ENCODE measurements at regions not wholly inside any gene's neighbourhood (a gene's known extent, or its start where the extent isn't known, plus 50 kb on each side); places are given as distances from the start of the nearest gene placed in this dataset.

DNA sequence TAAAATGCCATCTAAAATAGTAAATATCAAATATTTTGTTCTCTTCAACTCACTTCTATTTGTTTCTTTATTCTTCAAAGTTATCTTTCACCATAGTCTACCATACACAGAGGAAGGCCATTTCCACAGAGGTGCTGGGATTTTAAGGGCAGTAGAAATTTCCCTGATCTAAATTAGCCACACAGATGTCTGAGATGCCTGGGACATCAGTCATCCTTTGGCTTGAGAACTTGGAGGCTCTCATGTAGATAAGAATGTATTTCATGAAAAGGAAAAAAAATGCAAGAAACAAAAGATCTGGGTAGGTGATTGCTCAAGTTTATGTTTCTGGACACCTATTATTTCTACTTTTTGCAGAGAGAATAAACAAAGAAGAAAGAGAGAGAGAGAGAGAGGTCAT is 1008.2 kb downstream of the NLGN4X start:
- H4K20me1 ChIP-seq (ENCODE audit: control insufficient read depth, extremely low read depth, insufficient read depth, low read length) = no peaks in the 10 kb centered on the region
- no peaks in the 10 kb centered on the region for H3K27me3 ChIP-seq (ENCODE audit: control insufficient read depth, extremely low read depth, insufficient read depth, low read length)
- H3K9ac ChIP-seq (ENCODE audit: control insufficient read depth, extremely low read depth, insufficient read depth, low read length) = no peak overlapping the region
- no peaks in the 10 kb centered on the region for H3K36me3 ChIP-seq (ENCODE audit: control insufficient read depth in 2 of 2, extremely low read depth in 1 of 2, insufficient read depth in 2 of 2, low read length in 2 of 2)
- no peaks in the 10 kb centered on the region for H3K9me1 ChIP-seq (ENCODE audit: control insufficient read depth, extremely low read depth, insufficient read depth, low read length)
- TF ChIP-seq EZH2 (IDR thresholded peaks at IDR 0.05; ENCODE audit: low read length) = no peak
- TF ChIP-seq, protein P1, sequence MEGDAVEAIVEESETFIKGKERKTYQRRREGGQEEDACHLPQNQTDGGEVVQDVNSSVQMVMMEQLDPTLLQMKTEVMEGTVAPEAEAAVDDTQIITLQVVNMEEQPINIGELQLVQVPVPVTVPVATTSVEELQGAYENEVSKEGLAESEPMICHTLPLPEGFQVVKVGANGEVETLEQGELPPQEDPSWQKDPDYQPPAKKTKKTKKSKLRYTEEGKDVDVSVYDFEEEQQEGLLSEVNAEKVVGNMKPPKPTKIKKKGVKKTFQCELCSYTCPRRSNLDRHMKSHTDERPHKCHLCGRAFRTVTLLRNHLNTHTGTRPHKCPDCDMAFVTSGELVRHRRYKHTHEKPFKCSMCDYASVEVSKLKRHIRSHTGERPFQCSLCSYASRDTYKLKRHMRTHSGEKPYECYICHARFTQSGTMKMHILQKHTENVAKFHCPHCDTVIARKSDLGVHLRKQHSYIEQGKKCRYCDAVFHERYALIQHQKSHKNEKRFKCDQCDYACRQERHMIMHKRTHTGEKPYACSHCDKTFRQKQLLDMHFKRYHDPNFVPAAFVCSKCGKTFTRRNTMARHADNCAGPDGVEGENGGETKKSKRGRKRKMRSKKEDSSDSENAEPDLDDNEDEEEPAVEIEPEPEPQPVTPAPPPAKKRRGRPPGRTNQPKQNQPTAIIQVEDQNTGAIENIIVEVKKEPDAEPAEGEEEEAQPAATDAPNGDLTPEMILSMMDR (optimal IDR thresholded peaks at IDR 0.05 in 1 of 3, IDR thresholded peaks at IDR 0.05 in 1 of 3, conservative IDR thresholded peaks at IDR 0.05 in 1 of 3; ENCODE audit: extremely low read depth in 1 of 3, insufficient read depth in 2 of 3, low read length in 3 of 3) = no peak
- H2AFZ ChIP-seq (ENCODE audit: control insufficient read depth, low read length) = no peak overlapping the region
- H3K4me2 ChIP-seq (ENCODE audit: control insufficient read depth, extremely low read depth, insufficient read depth, low read depth, low read length) = no peak overlapping the region
- dilution Hi-C loops (cut with MboI; ENCODE audit: extremely low pct_ligation_motif_present, low sequenced_read_pairs) = no loop called here
- H3K27ac ChIP-seq (ENCODE audit: control insufficient read depth, insufficient read depth, low read length) = no peak overlapping the region
- H3K9me3 ChIP-seq (ENCODE audit: control insufficient read depth, low read depth, low read length) = no peaks in the 10 kb centered on the region
- H3K4me3 ChIP-seq (ENCODE audit: control insufficient read depth in 2 of 3, extremely low read depth in 1 of 3, insufficient read depth in 2 of 3, low read depth in 1 of 3, low read length in 3 of 3) = no peak overlapping the region
- H3K4me1 ChIP-seq (ENCODE audit: control insufficient read depth, extremely low read depth, insufficient read depth, low read length) = no peaks in the 10 kb centered on the region
- FAIRE-seq (no peak), DNase-seq (ENCODE audit: low read depth, low spot score) (no peak)
- H3K79me2 ChIP-seq (ENCODE audit: control insufficient read depth, insufficient read depth, low read length) = no peaks in the 10 kb centered on the region

DNA sequence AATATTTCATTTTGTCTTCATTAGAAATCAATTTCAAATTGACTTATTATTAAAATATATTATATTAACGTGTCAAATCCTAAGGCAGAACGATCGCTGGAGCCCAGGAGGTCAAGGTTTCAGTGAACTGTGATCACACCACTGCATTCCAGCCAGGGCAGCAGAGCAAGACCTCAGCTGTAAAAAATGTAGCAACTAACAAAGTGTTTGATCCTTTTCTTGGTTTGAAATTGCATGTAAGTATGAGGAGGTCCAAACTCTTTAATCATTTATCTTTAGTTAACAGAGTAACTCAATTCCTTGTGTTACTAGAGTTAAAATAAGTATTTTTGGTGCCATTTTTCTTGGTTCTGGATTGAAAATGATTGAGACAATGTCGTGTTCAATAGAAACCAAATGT is 1033.9 kb downstream of the NLGN4X start:
- H3K27me3 ChIP-seq (ENCODE audit: control insufficient read depth, extremely low read depth, insufficient read depth, low read length) = no peaks in the 10 kb centered on the region
- TF ChIP-seq EZH2 (IDR thresholded peaks at IDR 0.05; ENCODE audit: low read length) = no peak
- TF ChIP-seq, protein P1 (optimal IDR thresholded peaks at IDR 0.05 in 1 of 3, IDR thresholded peaks at IDR 0.05 in 1 of 3, conservative IDR thresholded peaks at IDR 0.05 in 1 of 3; ENCODE audit: extremely low read depth in 1 of 3, insufficient read depth in 2 of 3, low read length in 3 of 3) = no peak
- H2AFZ ChIP-seq (ENCODE audit: control insufficient read depth, low read length) = no peak overlapping the region
- H3K9ac ChIP-seq (ENCODE audit: control insufficient read depth, extremely low read depth, insufficient read depth, low read length) = no peak overlapping the region
- H3K4me2 ChIP-seq (ENCODE audit: control insufficient read depth, extremely low read depth, insufficient read depth, low read depth, low read length) = no peak overlapping the region
- FAIRE-seq = no peak
- H3K27ac ChIP-seq (ENCODE audit: control insufficient read depth, insufficient read depth, low read length) = no peak overlapping the region
- no peaks in the 10 kb centered on the region for H4K20me1 ChIP-seq (ENCODE audit: control insufficient read depth, extremely low read depth, insufficient read depth, low read length)
- no peaks in the 10 kb centered on the region for H3K79me2 ChIP-seq (ENCODE audit: control insufficient read depth, insufficient read depth, low read length)
- H3K36me3 ChIP-seq (ENCODE audit: control insufficient read depth in 2 of 2, extremely low read depth in 1 of 2, insufficient read depth in 2 of 2, low read length in 2 of 2) = no peaks in the 10 kb centered on the region
- no peaks in the 10 kb centered on the region for H3K4me1 ChIP-seq (ENCODE audit: control insufficient read depth, extremely low read depth, insufficient read depth, low read length)
- no peak overlapping the region for H3K4me3 ChIP-seq (ENCODE audit: control insufficient read depth in 2 of 3, extremely low read depth in 1 of 3, insufficient read depth in 2 of 3, low read depth in 1 of 3, low read length in 3 of 3)
- dilution Hi-C loops (cut with MboI; ENCODE audit: extremely low pct_ligation_motif_present, low sequenced_read_pairs) = no loop called here
- no peaks in the 10 kb centered on the region for H3K9me1 ChIP-seq (ENCODE audit: control insufficient read depth, extremely low read depth, insufficient read depth, low read length)
- H3K9me3 ChIP-seq (ENCODE audit: control insufficient read depth, low read depth, low read length) = no peaks in the 10 kb centered on the region
- no peak for DNase-seq (ENCODE audit: low read depth, low spot score)
